Thoracic aorta (tissue), 2 donors: ENCODE measurements at regions not wholly inside any gene's neighbourhood (a gene's known extent, or its start where the extent isn't known, plus 50 kb on each side); places are given as distances from the start of the nearest gene placed in this dataset.
"Not testable (repeated sequence)": the region's sequence is repeated elsewhere in the genome, so short reads cannot be mapped to it uniquely, and the experiment has no call there.

ENCODE experiments used
- ATAC-seq: fragments of 150-250 bp; one replicate; pipeline ENCODE4 v1.8.0; 2017; ENCODE audit warnings: low read depth; ENCODE audit not compliant: insufficient number of reproducible peaks, low FRiP score
- DNase-seq: peaks from one replicate; pipeline ENCODE4 v3.0.0-alpha.2; 2020; ENCODE audit warnings: low spot score
- H3K27ac ChIP-seq, 2 donors: fragments of 200-600 bp; sonication (generic); 1 replicate in 1 of 2; 2 replicates in 1 of 2; pipeline ENCODE4 v1.5.1; 2016; ENCODE audit warnings: mild to moderate bottlenecking in 2 of 2, moderate library complexity in 2 of 2
- H3K27me3 ChIP-seq: fragments of 200-600 bp; sonication (generic); replicated peaks from 2 replicates; pipeline ENCODE4 v1.6.0; 2016; ENCODE audit warnings: mild to moderate bottlenecking; ENCODE audit not compliant: insufficient read depth
- H3K36me3 ChIP-seq: fragments of 200-600 bp; sonication (generic); one replicate; pipeline ENCODE4 v1.5.1; 2016
- H3K4me1 ChIP-seq, 2 donors: fragments of 200-600 bp; sonication (generic); 1 replicate in 1 of 2; 2 replicates in 1 of 2; pipeline versions ENCODE4 v1.5.1 to v1.6.0; 2016; ENCODE audit warnings: low read depth in 2 of 2, mild to moderate bottlenecking in 1 of 2; ENCODE audit not compliant: control insufficient read depth in 1 of 2
- H3K4me3 ChIP-seq: fragments of 200-600 bp; sonication (generic); 2 replicates; pipeline ENCODE4 v1.5.1; 2016; ENCODE audit warnings: mild to moderate bottlenecking
- H3K9me3 ChIP-seq: fragments of 200-600 bp; sonication (generic); 2 replicates; pipeline ENCODE4 v1.5.1; 2016
- CTCF ChIP-seq: fragments of 200-600 bp; sonication (generic); IDR thresholded peaks from one replicate; pipeline ENCODE4 v1.5.1; 2019; ENCODE audit warnings: antibody characterized with exemption

GRCh38 chr4:54588404-54588803 is 69.4 kb upstream of the KIT start:
- Histone ChIP-seq H3K27me3 (no peaks in the 10 kb centered on the region), H3K27ac (no peak overlapping the region), H3K4me3 (no peak overlapping the region), H3K36me3 (no peaks in the 10 kb centered on the region), H3K4me1 (no peaks in the 10 kb centered on the region), H3K9me3 (no peaks in the 10 kb centered on the region)
- ATAC-seq (no peak), DNase-seq (no peak)
- TF ChIP-seq CTCF: no peak

- Histone ChIP-seq H3K4me1 (no peaks in the 10 kb centered on the region), H3K27ac (no peak overlapping the region), H3K27me3 (no peaks in the 10 kb centered on the region), H3K9me3 (no peaks in the 10 kb centered on the region), H3K36me3 (no peaks in the 10 kb centered on the region), H3K4me3 (no peak overlapping the region)
- no peak for DNase-seq
- no peak for TF ChIP-seq CTCF
- ATAC-seq: no peak
Measured at GRCh38 chr4:54589586-54589985, 68.2 kb upstream of the KIT start.

GRCh38 chr4:54593795-54594322 is 63.9 kb upstream of the KIT start:
- ATAC-seq: no peak
- no peaks in the 10 kb centered on the region for H3K36me3 ChIP-seq
- no peaks in the 10 kb centered on the region for H3K9me3 ChIP-seq
- no peaks in the 10 kb centered on the region for H3K27me3 ChIP-seq
- DNase-seq: no peak
- no peak for TF ChIP-seq CTCF
- no peaks in the 10 kb centered on the region for H3K4me1 ChIP-seq
- no peak overlapping the region for H3K4me3 ChIP-seq
- H3K27ac ChIP-seq: no peak overlapping the region

- Histone ChIP-seq H3K36me3 (no peaks in the 10 kb centered on the region), H3K4me1 (no peaks in the 10 kb centered on the region), H3K27ac (no peak overlapping the region), H3K27me3 (no peaks in the 10 kb centered on the region), H3K9me3 (no peaks in the 10 kb centered on the region), H3K4me3 (no peak overlapping the region)
- DNase-seq (no peak), ATAC-seq (no peak)
- TF ChIP-seq CTCF: no peak
Measured at GRCh38 chr4:54596201-54596600, 61.6 kb upstream of the KIT start.

GRCh38 chr4:54597678-54598077 is 60.1 kb upstream of the KIT start:
- not testable (repeated sequence) for H3K36me3 ChIP-seq, ATAC-seq, DNase-seq, H3K27ac ChIP-seq, H3K27me3 ChIP-seq, H3K4me3 ChIP-seq, H3K9me3 ChIP-seq, H3K4me1 ChIP-seq

GRCh38 chr4:54602175-54602574 is 55.6 kb upstream of the KIT start:
- H3K4me3 ChIP-seq, H3K27me3 ChIP-seq, H3K36me3 ChIP-seq, H3K9me3 ChIP-seq, H3K4me1 ChIP-seq, DNase-seq, ATAC-seq, H3K27ac ChIP-seq: not testable (repeated sequence)
